WTC11 (cell line): ENCODE measurements at regions not wholly inside any gene's neighbourhood (a gene's known extent, or its start where the extent isn't known, plus 50 kb on each side); places are given as distances from the start of the nearest gene placed in this dataset.

ENCODE experiments used
- ATAC-seq: fragments of 200-7000 bp; cut with Tn5 transposase; 2 replicates; pipeline ENCODE4 v1.10.0; 2021; ENCODE audit warnings: mild to moderate bottlenecking, moderate library complexity
- CTCF ChIA-PET: fragments of 300-600 bp; sonication (Branson Sonifier 250); formaldehyde crosslinking; loops from one replicate; lab custom pipeline; 2021; ENCODE audit warnings: antibody characterized with exemption; lab: Charles Lee
- POLR2A ChIA-PET: fragments of 350-600 bp; sonication (Branson Sonifier 250); formaldehyde crosslinking; loops from one replicate; lab custom pipeline; 2021; ENCODE audit warnings: antibody characterized with exemption; lab: Charles Lee
- DNase-seq: peaks from one replicate; pipeline ENCODE4 v3.0.0; 2021; ENCODE audit warnings: low spot score
- H3K27ac Mint-ChIP-seq: 2 replicates; pipeline ENCODE4 v1.8.0; 2021; ENCODE audit warnings: mixed read lengths
- H3K27me3 Mint-ChIP-seq: 2 replicates; pipeline ENCODE4 v1.8.0; 2021; ENCODE audit warnings: low read depth, mild to moderate bottlenecking, moderate library complexity, mixed read lengths
- H3K36me3 Mint-ChIP-seq: 2 replicates; pipeline ENCODE4 v1.8.0; 2021; ENCODE audit warnings: mixed read lengths
- H3K4me1 Mint-ChIP-seq: 2 replicates; pipeline ENCODE4 v1.8.0; 2022; ENCODE audit warnings: mixed read lengths
- H3K4me3 Mint-ChIP-seq: 2 replicates; pipeline ENCODE4 v1.8.0; 2021; ENCODE audit warnings: mild to moderate bottlenecking, moderate library complexity, mixed read lengths
- H3K9me3 Mint-ChIP-seq: 2 replicates; pipeline ENCODE4 v1.8.0; 2021; ENCODE audit warnings: mixed read lengths
- CREM ChIP-seq: sonication (generic); formaldehyde crosslinking; IDR thresholded peaks from 2 replicates; pipeline ENCODE4 v1.8.1; 2022; ENCODE audit warnings: mild to moderate bottlenecking, missing genetic modification reagents, moderate library complexity
- E2F4 ChIP-seq: sonication (generic); formaldehyde crosslinking; IDR thresholded peaks from 2 replicates; pipeline ENCODE4 v1.8.1; 2022; ENCODE audit warnings: low read depth, mild to moderate bottlenecking, moderate library complexity, missing genetic modification reagents, borderline replicate concordance
- ELF4 ChIP-seq: sonication (generic); formaldehyde crosslinking; IDR thresholded peaks from 2 replicates; pipeline ENCODE4 v1.8.1; 2022; ENCODE audit warnings: low read depth, mild to moderate bottlenecking, moderate library complexity, missing genetic modification reagents
- EMX1 ChIP-seq: fragments of 250-450 bp; sonication (Bioruptor Pico); IDR thresholded peaks from 2 replicates; pipeline ENCODE4 v1.8.0; 2021; ENCODE audit warnings: mild to moderate bottlenecking
- FOXP1 ChIP-seq: sonication (generic); formaldehyde crosslinking; IDR thresholded peaks from 2 replicates; pipeline ENCODE4 v1.8.0; 2022; ENCODE audit warnings: missing genetic modification reagents, mild to moderate bottlenecking, moderate library complexity, borderline replicate concordance
- GABPB1 ChIP-seq: sonication (generic); formaldehyde crosslinking; IDR thresholded peaks from 2 replicates; pipeline ENCODE4 v1.8.1; 2023; ENCODE audit warnings: mild to moderate bottlenecking, missing genetic modification reagents
- GRHL2 ChIP-seq: fragments of 250-450 bp; sonication (Bioruptor Pico); IDR thresholded peaks from 2 replicates; pipeline ENCODE4 v1.8.0; 2022; ENCODE audit warnings: mild to moderate bottlenecking, moderate library complexity; ENCODE audit not compliant: insufficient replicate concordance, severe bottlenecking
- MLX ChIP-seq: sonication (generic); formaldehyde crosslinking; IDR thresholded peaks from 2 replicates; pipeline ENCODE4 v1.8.1; 2023; ENCODE audit warnings: mild to moderate bottlenecking, missing genetic modification reagents, moderate library complexity
- NR2C2 ChIP-seq: sonication (generic); formaldehyde crosslinking; IDR thresholded peaks from 2 replicates; pipeline ENCODE4 v1.8.0; 2022; ENCODE audit warnings: mild to moderate bottlenecking, missing genetic modification reagents
- NR3C1 ChIP-seq: sonication (generic); formaldehyde crosslinking; conservative IDR thresholded peaks from 2 replicates; pipeline ENCODE4 v1.8.1; 2023; ENCODE audit warnings: low read depth, mild to moderate bottlenecking, missing genetic modification reagents
- SOX15 ChIP-seq: fragments of 250-450 bp; sonication (Bioruptor Pico); IDR thresholded peaks from 2 replicates; pipeline ENCODE4 v1.9.0; 2021; ENCODE audit warnings: mild to moderate bottlenecking
- USF2 ChIP-seq: sonication (generic); formaldehyde crosslinking; IDR thresholded peaks from 2 replicates; pipeline ENCODE4 v1.8.1; 2023; ENCODE audit warnings: mild to moderate bottlenecking, missing genetic modification reagents, moderate library complexity
- ZBTB43 ChIP-seq: sonication (generic); formaldehyde crosslinking; IDR thresholded peaks from 2 replicates; pipeline ENCODE4 v1.8.1; 2023; ENCODE audit warnings: mild to moderate bottlenecking, missing genetic modification reagents
- ZNF396 ChIP-seq: fragments of 250-450 bp; sonication (Bioruptor Pico); IDR thresholded peaks from 2 replicates; pipeline ENCODE4 v1.8.0; 2021; ENCODE audit warnings: mild to moderate bottlenecking, moderate library complexity, borderline replicate concordance
- ZNF416 ChIP-seq: fragments of 250-450 bp; sonication (Bioruptor Pico); IDR thresholded peaks from 2 replicates; pipeline ENCODE4 v1.9.0; 2021; ENCODE audit warnings: mild to moderate bottlenecking, inconsistent platforms
- ZNF512 ChIP-seq: sonication (generic); formaldehyde crosslinking; IDR thresholded peaks from 2 replicates; pipeline ENCODE4 v1.8.1; 2022; ENCODE audit warnings: missing genetic modification reagents, borderline replicate concordance
- TF ChIP-seq, protein P1 (sequence below): sonication (generic); formaldehyde crosslinking; IDR thresholded peaks from 2 replicates; pipeline ENCODE4 v1.8.0; 2022; ENCODE audit warnings: mild to moderate bottlenecking, missing genetic modification reagents
- TF ChIP-seq, protein P2 (sequence below): sonication (generic); formaldehyde crosslinking; IDR thresholded peaks from 2 replicates; pipeline ENCODE4 v1.8.0; 2022; ENCODE audit warnings: mild to moderate bottlenecking, missing genetic modification reagents
- TF ChIP-seq, protein P3 (sequence below): sonication (generic); formaldehyde crosslinking; IDR thresholded peaks from 2 replicates; pipeline ENCODE4 v1.8.1; 2022; ENCODE audit warnings: mild to moderate bottlenecking, moderate library complexity, missing genetic modification reagents

- no peak for ATAC-seq
- no peak for TF ChIP-seq MLX
- TF ChIP-seq GABPB1 (CRISPR knock-in tag) = no peak
- TF ChIP-seq NR3C1 (CRISPR knock-in tag) = no peak
- TF ChIP-seq CREM = no peak
- TF ChIP-seq USF2 = no peak
- no peak for TF ChIP-seq ZBTB43 (CRISPR knock-in tag)
- TF ChIP-seq, protein P1, sequence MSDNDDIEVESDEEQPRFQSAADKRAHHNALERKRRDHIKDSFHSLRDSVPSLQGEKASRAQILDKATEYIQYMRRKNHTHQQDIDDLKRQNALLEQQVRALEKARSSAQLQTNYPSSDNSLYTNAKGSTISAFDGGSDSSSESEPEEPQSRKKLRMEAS (CRISPR knock-in tag) = no peak
- no peak for TF ChIP-seq ELF4
- no peak for TF ChIP-seq ZNF512
- no peak for TF ChIP-seq FOXP1 (CRISPR knock-in tag)
- TF ChIP-seq EMX1 (CRISPR knock-in tag) = no peak
- no peak for TF ChIP-seq NR2C2 (CRISPR knock-in tag)
- TF ChIP-seq E2F4 (CRISPR knock-in tag) = no peak
- TF ChIP-seq, protein P2, sequence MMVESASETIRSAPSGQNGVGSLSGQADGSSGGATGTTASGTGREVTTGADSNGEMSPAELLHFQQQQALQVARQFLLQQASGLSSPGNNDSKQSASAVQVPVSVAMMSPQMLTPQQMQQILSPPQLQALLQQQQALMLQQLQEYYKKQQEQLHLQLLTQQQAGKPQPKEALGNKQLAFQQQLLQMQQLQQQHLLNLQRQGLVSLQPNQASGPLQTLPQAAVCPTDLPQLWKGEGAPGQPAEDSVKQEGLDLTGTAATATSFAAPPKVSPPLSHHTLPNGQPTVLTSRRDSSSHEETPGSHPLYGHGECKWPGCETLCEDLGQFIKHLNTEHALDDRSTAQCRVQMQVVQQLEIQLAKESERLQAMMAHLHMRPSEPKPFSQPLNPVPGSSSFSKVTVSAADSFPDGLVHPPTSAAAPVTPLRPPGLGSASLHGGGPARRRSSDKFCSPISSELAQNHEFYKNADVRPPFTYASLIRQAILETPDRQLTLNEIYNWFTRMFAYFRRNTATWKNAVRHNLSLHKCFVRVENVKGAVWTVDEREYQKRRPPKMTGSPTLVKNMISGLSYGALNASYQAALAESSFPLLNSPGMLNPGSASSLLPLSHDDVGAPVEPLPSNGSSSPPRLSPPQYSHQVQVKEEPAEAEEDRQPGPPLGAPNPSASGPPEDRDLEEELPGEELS (CRISPR knock-in tag) = no peak
- no peak for TF ChIP-seq ZNF396 (CRISPR knock-in tag)
- TF ChIP-seq, protein P3, sequence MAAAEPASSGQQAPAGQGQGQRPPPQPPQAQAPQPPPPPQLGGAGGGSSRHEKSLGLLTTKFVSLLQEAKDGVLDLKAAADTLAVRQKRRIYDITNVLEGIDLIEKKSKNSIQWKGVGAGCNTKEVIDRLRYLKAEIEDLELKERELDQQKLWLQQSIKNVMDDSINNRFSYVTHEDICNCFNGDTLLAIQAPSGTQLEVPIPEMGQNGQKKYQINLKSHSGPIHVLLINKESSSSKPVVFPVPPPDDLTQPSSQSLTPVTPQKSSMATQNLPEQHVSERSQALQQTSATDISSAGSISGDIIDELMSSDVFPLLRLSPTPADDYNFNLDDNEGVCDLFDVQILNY (CRISPR knock-in tag) = no peak
- CTCF ChIA-PET = interaction anchor here (0.6 kb wide), 1 partner anchor 88 kb away, joined by 3 read pairs; no protein-coding TSS in a partner anchor
- POLR2A ChIA-PET = interaction anchor here (0.6 kb wide), 1 partner anchor 742 kb away, joined by 3 read pairs; no protein-coding TSS in a partner anchor
- Mint-ChIP-seq H3K4me3 (no peak overlapping the region), H3K27ac (0 out of 2 replicates have a peak overlapping the region, but pooled peaks have one; percentile 2), H3K36me3 (no peaks in the 10 kb centered on the region), H3K4me1 (peaks cover 6% of the 10 kb centered on the region; the same call in 1 of the 2 replicates), H3K9me3 (no peaks in the 10 kb centered on the region), H3K27me3 (no peaks in the 10 kb centered on the region)
- no peak for DNase-seq
These were observed 144.7 kb upstream of the ITGA4 start for GRCh38 chr2:181312515-181312927.

DNA sequence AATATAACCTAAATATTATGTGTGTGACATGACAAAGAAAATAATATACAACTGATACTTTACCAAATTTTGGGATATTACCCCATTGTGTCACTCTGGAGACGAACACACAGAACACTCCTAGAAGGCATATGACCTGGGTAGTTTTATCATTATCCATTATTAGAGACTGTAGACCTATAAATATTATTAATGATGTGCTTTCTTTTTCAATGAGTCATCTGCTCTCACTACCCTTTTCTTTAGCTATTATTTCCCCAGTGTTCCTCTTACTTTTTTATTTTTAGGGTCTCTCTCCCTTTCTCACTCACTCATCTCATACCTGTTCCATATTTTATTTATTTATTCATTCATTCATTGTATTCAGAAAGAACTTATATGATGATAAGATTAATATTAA lies 143.3 kb upstream of the ITGA4 start:
- DNase-seq (no peak), ATAC-seq (no peak)
- POLR2A ChIA-PET = no interaction called here
- peaks cover 10% of the 10 kb centered on the region for H3K4me1 Mint-ChIP-seq
- CTCF ChIA-PET = no interaction called here
- TF ChIP-seq SOX15 (CRISPR knock-in tag) = no peak
- TF ChIP-seq ZNF416 (CRISPR knock-in tag) = no peak
- TF ChIP-seq GRHL2 = no peak
- TF ChIP-seq, all 79 proteins: peak for 0
- no peak overlapping the region for H3K27ac Mint-ChIP-seq
- no peak overlapping the region for H3K4me3 Mint-ChIP-seq
- H3K36me3 Mint-ChIP-seq = no peaks in the 10 kb centered on the region
- H3K9me3 Mint-ChIP-seq = no peaks in the 10 kb centered on the region
- no peaks in the 10 kb centered on the region for H3K27me3 Mint-ChIP-seq
